ENCODE measurements at regions not wholly inside any gene's neighbourhood (a gene's known extent, or its start where the extent isn't known, plus 50 kb on each side); places are given as distances from the start of the nearest gene placed in this dataset.
"Not testable (repeated sequence)": the region's sequence is repeated elsewhere in the genome, so short reads cannot be mapped to it uniquely, and the experiment has no call there.

DNA sequence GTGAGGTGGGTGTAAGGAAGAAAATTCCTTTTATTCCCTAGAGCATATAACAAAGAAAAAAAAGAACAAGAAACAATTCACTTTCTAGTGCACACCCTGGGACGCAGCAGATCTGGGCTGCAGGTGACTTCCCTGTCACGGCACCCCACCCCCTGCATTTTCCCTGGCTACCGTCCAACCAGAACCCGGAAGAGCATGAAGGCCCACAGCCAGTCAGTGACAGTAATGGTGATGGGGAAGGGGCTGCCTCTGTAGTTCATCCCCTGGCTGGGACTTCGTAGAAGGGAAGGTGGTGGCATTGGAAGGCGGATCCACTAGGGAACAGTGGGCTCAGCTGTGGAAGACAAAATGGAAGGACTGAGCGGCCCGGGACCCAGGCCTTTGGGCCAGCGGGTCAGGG lies 236.7 kb downstream of the BUB3 start:
- no peak for DNase-seq (ENCODE audit: low spot score)
- no peak overlapping the region for H3K27ac ChIP-seq
- CTCF ChIA-PET, result interaction anchor here (0.8 kb wide), 1 partner anchor 692 kb away, joined by 4 read pairs; no protein-coding TSS in a partner anchor
- TF ChIP-seq, protein P1, sequence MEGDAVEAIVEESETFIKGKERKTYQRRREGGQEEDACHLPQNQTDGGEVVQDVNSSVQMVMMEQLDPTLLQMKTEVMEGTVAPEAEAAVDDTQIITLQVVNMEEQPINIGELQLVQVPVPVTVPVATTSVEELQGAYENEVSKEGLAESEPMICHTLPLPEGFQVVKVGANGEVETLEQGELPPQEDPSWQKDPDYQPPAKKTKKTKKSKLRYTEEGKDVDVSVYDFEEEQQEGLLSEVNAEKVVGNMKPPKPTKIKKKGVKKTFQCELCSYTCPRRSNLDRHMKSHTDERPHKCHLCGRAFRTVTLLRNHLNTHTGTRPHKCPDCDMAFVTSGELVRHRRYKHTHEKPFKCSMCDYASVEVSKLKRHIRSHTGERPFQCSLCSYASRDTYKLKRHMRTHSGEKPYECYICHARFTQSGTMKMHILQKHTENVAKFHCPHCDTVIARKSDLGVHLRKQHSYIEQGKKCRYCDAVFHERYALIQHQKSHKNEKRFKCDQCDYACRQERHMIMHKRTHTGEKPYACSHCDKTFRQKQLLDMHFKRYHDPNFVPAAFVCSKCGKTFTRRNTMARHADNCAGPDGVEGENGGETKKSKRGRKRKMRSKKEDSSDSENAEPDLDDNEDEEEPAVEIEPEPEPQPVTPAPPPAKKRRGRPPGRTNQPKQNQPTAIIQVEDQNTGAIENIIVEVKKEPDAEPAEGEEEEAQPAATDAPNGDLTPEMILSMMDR (conservative IDR thresholded peaks at IDR 0.05; ENCODE audit: low read depth), result no peak
- POLR2A ChIA-PET (ENCODE audit: low non-redundant PET), result no interaction called here

DNA sequence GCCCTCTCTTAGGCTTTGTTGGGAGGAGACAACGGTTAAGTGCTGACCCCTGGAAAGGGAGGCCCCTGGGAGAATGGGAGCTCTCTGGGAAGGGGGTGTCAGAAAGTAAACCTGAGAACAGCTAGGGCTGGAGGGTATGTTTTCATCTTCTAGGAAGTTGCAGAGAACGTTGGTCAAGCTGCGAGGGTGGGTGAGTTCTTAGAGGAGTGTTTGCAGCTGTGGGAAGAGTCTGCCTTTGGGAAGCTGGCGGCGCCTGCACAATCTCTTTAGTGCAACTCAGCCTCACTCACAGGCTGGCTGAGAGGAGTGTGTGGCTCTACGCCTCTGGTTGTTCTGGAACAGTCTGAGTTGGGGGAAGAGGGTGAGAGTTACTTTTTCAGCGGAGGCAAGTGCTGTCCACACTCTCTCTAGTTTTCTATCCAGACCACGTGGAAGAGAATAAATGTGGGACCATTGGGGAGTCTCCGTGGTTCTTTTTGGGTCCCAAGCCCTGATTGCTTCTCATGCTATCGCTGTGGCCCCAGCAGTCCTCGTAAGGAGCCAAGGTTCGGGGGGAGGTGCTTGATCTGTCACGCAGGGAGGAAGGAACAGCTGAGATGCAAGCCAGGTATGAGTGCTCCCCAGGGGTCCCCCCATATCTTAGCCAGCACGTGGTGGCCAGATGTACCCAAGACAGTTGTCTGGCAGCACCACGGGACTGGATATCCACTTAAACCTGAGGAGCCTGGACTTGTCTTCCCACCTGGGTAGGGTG lies 237.2 kb downstream of the BUB3 start:
- TF ChIP-seq, protein P1 (conservative IDR thresholded peaks at IDR 0.05; ENCODE audit: low read depth), result no peak
- ChIA-PET CTCF (interaction anchor here (0.6 to 0.8 kb wide), 3 partner anchors 258 to 703 kb away, joined by 3 to 4 read pairs (median 4); no protein-coding TSS in a partner anchor), POLR2A (ENCODE audit: low non-redundant PET) (no interaction called here)
- DNase-seq (ENCODE audit: low spot score), result no peak
- no peak overlapping the region for H3K27ac ChIP-seq

DNA sequence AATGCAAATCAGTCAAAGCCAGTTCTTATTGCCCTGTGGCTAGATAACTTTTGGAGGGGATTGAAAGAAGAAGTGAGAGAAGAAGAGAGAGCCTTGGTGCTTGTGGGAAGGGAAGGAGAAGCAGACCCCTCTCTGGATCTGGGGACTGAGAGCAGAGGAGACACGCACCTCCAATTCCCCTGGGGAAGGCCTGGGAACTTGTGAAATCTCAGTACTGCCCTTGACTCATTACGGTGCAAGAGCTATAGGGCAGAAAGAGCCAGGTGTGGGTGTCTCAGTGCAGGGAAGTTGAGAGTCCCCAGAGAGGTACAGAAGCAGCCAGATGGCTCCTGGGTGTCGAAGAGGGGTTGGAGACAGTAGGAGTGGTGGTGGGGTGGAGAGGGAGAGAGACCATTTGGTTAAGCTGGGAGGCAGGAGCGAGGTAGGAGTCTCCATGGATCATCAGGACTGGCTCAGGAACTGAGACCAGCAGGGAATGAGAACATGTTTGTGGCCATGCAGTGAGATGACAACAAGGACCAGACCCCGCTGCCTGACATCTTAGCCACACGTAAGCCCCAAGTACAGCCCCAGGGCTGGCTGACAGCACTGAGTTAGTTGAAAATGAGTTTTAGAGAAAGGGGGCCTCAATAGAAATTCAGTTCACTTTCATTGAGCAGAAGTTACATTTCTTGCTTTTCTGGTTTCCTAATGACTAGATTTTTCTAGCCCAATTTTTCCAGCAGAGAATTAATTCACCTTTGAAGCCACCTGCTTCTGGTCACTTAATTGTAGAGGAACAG lies 238.2 kb downstream of the BUB3 start:
- H3K27ac ChIP-seq, result no peak overlapping the region
- TF ChIP-seq, protein P1 (conservative IDR thresholded peaks at IDR 0.05; ENCODE audit: low read depth), result no peak
- ChIA-PET CTCF (interaction anchor here (0.6 kb wide), 1 partner anchor 704 kb away, joined by 4 read pairs; no protein-coding TSS in a partner anchor), POLR2A (ENCODE audit: low non-redundant PET) (no interaction called here)
- DNase-seq (ENCODE audit: low spot score), result no peak

DNA sequence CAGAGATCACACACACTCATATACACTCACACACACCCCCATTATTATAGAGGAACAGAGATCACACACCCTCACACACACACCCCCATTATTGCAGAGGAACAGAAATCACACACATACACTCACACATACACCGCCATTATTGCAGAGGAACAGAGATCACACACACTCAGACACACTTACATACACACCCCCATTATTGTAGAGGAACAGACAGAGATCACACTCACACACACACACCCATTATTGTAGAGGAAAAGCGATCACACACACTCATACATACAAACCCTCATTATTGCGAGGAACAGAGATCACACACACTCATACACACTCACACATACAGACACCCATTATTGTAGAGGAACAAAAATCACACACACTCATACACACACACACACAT lies 239.0 kb downstream of the BUB3 start:
- POLR2A ChIA-PET (ENCODE audit: low non-redundant PET), result no interaction called here
- TF ChIP-seq, protein P1 (conservative IDR thresholded peaks at IDR 0.05; ENCODE audit: low read depth), result no peak
- DNase-seq (ENCODE audit: low spot score), result no peak
- CTCF ChIA-PET, result no interaction called here
- H3K27ac ChIP-seq, result no peak overlapping the region

DNA sequence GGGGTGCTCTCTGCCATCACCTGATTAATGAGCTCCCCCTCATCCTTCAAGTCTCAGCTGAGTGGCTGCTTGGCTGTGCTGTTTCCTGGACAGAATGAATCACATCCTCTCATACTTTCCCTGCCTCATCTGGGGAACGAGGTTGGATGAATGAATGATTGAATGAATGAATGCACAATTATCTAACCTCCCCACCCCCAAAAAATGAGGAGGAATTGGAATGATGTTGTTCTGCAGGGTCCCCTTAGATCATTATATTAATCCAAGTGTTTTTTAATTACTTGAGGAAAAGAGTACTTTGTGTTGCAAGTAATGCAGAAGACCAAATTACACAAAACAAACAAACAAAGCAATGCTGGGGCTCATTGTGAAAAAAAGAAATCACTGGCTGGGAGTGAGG lies 240.2 kb downstream of the BUB3 start:
- ChIA-PET POLR2A (ENCODE audit: low non-redundant PET) (no interaction called here), CTCF (interaction anchor here (0.7 kb wide), 1 partner anchor 1295 kb away, joined by 4 read pairs; no protein-coding TSS in a partner anchor)
- TF ChIP-seq, protein P1 (conservative IDR thresholded peaks at IDR 0.05; ENCODE audit: low read depth), result no peak

DNA sequence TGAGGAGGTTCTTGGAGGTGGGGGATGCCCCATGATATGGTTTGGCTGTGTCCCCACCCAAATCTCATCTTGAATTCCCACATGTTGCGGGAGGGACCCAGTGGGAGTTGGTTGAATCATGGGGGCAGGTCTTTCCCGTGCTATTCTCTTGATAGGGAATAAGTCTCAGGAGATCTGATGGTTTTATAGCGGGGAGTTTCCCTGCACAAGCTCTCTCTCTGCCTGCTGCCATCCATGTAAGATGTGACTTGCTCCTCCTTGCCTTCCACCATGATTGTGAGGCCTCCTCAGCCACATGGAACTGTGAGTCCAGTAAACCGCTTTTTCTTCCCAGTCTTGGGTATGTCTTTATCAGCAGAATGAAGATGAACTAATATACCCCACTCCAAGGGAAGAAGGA lies 241.0 kb downstream of the BUB3 start:
- CTCF ChIA-PET, result not testable (repeated sequence)

More for the DNA sequence above, 240.2 kb downstream of the BUB3 start:
- no peak for DNase-seq (ENCODE audit: low spot score)
- H3K27ac ChIP-seq, result no peak overlapping the region

DNA sequence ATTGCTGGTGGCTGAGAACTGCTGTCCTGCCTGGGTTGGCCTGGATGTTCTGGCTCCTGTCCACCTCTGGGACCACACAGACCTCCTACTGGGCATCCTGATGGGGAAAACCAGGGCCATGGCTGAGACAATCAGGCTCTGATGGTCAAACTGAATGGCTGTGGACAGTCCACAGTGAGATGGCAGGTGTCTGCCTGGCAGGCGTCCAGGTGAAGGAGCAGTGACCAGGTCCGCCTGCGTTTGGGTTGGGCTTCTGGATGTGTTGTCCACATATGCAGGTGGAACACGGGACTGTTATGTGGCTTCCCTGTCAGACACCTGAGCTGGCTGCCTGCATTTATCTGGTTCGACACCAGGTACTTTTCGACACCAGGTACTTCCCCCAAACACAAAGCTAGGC lies 241.7 kb downstream of the BUB3 start:
- DNase-seq (ENCODE audit: low spot score), result no peak
- ChIA-PET CTCF (no interaction called here), POLR2A (ENCODE audit: low non-redundant PET) (no interaction called here)
- no peak overlapping the region for H3K27ac ChIP-seq
- TF ChIP-seq, protein P1 (conservative IDR thresholded peaks at IDR 0.05; ENCODE audit: low read depth), result no peak

More for the DNA sequence above, 241.0 kb downstream of the BUB3 start:
- H3K27ac ChIP-seq; POLR2A ChIA-PET (ENCODE audit: low non-redundant PET); DNase-seq (ENCODE audit: low spot score): not testable (repeated sequence)
